ENCODE measurements at regions not wholly inside any gene's neighbourhood (a gene's known extent, or its start where the extent isn't known, plus 50 kb on each side); places are given as distances from the start of the nearest gene placed in this dataset.

DNA sequence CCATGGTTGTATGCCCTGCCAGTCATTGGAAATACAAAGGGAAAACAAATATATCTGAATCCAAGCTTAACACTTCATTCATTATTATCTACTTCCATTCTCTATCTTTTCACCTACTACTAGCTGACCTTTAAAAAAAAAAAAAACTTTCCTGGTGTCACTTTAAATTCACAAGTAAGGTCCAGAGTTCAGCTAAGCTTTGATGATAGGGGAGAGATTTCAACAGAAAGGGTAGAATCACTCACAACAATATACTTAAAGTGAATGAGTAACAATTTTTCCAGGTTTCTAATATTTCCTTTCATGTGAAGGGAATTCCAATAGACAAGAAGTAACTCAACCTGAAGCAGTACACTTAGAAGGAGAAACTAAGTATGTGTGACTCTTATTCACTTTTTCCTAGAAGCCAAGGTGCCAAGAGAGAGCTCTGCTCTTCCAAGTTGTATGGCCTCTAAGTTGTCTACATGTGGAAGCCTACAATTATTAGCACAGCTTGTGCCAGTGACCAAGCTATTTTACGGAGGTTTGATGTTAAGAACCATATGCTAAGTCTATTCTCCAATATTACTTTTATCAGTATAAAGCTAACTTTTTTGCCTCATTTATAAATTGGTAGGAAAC is 371.7 kb downstream of the TENT5A start:
- no peak for TF ChIP-seq POLR2A (IDR thresholded peaks at IDR 0.05; ENCODE audit: low read depth, low read length)
- TF ChIP-seq POLR2AphosphoS5 (IDR thresholded peaks at IDR 0.05; ENCODE audit: low read depth, low read length) = no peak
- TF ChIP-seq TAF1 (IDR thresholded peaks at IDR 0.05; ENCODE audit: borderline replicate concordance, low read depth, low read length) = no peak
